Fibroblast of lung (primary cell): ENCODE measurements at regions not wholly inside any gene's neighbourhood (a gene's known extent, or its start where the extent isn't known, plus 50 kb on each side); places are given as distances from the start of the nearest gene placed in this dataset.

Source experiments
- DNase-seq, 2 donors: peaks; one replicate each; pipeline versions ENCODE4 v3.0.0 to v3.0.0-alpha.2; 2010; ENCODE audit warnings: low read depth in 2 of 2
- H2AFZ ChIP-seq: 2 replicates; pipeline ENCODE4 v1.5.1; 2012; ENCODE audit warnings: low read length, control low read depth, inconsistent platforms
- H3K27ac ChIP-seq: 2 replicates; pipeline ENCODE4 v1.5.1; 2011; ENCODE audit warnings: low read length, control low read depth; ENCODE audit not compliant: insufficient read depth
- H3K27me3 ChIP-seq: 2 replicates; pipeline ENCODE4 v1.5.1; 2011; ENCODE audit warnings: mild to moderate bottlenecking, low read length; ENCODE audit not compliant: control insufficient read depth, insufficient read depth
- H3K36me3 ChIP-seq: 2 replicates; pipeline ENCODE4 v1.5.1; 2011; ENCODE audit warnings: low read length; ENCODE audit not compliant: control insufficient read depth, insufficient read depth
- H3K4me1 ChIP-seq: 2 replicates; pipeline ENCODE4 v1.5.1; 2011; ENCODE audit warnings: low read length; ENCODE audit not compliant: control insufficient read depth, insufficient read depth; ENCODE audit errors: extremely low read depth
- H3K4me2 ChIP-seq: 2 replicates; pipeline ENCODE4 v1.5.1; 2011; ENCODE audit warnings: low read length, control low read depth; ENCODE audit not compliant: insufficient read depth; ENCODE audit errors: extremely low read depth
- H3K4me3 ChIP-seq, 4 experiments: fragments of 200-600 bp in 1 of 4; sonication (generic) in 1 of 4; replicated peaks in 1 of 4; 2 replicates each; pipeline ENCODE4 v1.5.1; 2011 to 2016; ENCODE audit warnings: low read length in 4 of 4, low read depth in 3 of 4, mild to moderate bottlenecking in 3 of 4, control low read depth in 2 of 4, inconsistent platforms in 1 of 4, mixed read lengths in 1 of 4; ENCODE audit not compliant: insufficient read depth in 1 of 4; ENCODE audit errors: control extremely low read depth in 1 of 4
- H3K79me2 ChIP-seq: 2 replicates; pipeline ENCODE4 v1.5.1; 2012; ENCODE audit warnings: mild to moderate bottlenecking, low read length, inconsistent platforms; ENCODE audit not compliant: control insufficient read depth, insufficient read depth
- H3K9ac ChIP-seq: 2 replicates; pipeline ENCODE4 v1.5.1; 2011; ENCODE audit warnings: mild to moderate bottlenecking, low read length, control low read depth; ENCODE audit not compliant: insufficient read depth
- H3K9me3 ChIP-seq: 2 replicates; pipeline ENCODE4 v1.5.1; 2012; ENCODE audit warnings: low read depth, low read length; ENCODE audit not compliant: control insufficient read depth, insufficient read depth
- H4K20me1 ChIP-seq: 2 replicates; pipeline ENCODE4 v1.5.1; 2011; ENCODE audit warnings: low read length; ENCODE audit not compliant: control insufficient read depth, insufficient read depth; ENCODE audit errors: extremely low read depth
- CTCF ChIP-seq, 2 donors: IDR thresholded peaks in 1 of 2; conservative IDR thresholded peaks in 1 of 2; 1 replicate in 1 of 2; 2 replicates in 1 of 2; pipeline ENCODE4 v1.5.1; 2011 to 2012; ENCODE audit warnings: low read length in 2 of 2, control low read depth in 1 of 2, inconsistent platforms in 1 of 2, low read depth in 1 of 2, mild to moderate bottlenecking in 1 of 2
- EZH2 ChIP-seq: IDR thresholded peaks from 2 replicates; pipeline ENCODE4 v1.5.1; 2012; ENCODE audit warnings: low read length, control low read depth, mild to moderate bottlenecking; ENCODE audit errors: missing control alignments

- no peak overlapping the region for H3K4me2 ChIP-seq
- no peak overlapping the region for H3K4me3 ChIP-seq
- TF ChIP-seq EZH2 (no peak), CTCF (conservative IDR thresholded peaks at IDR 0.05 in 1 of 2, IDR thresholded peaks at IDR 0.05 in 1 of 2; ENCODE audit: low read depth in 1 of 2, low read length in 2 of 2) (no peak)
- H3K9me3 ChIP-seq = no peaks in the 10 kb centered on the region
- H3K27ac ChIP-seq = no peak overlapping the region
- no peaks in the 10 kb centered on the region for H3K27me3 ChIP-seq
- H4K20me1 ChIP-seq = no peaks in the 10 kb centered on the region
- no peak overlapping the region for H3K9ac ChIP-seq
- DNase-seq = no peak
- no peaks in the 10 kb centered on the region for H3K79me2 ChIP-seq
- H2AFZ ChIP-seq = no peak overlapping the region
- no peaks in the 10 kb centered on the region for H3K36me3 ChIP-seq
- H3K4me1 ChIP-seq = no peaks in the 10 kb centered on the region
Observed at GRCh38 chrX:10714531-10714930, 94.1 kb upstream of the MID1 start.

GRCh38 chrX:10722851-10723250 lies 102.5 kb upstream of the MID1 start:
- Histone ChIP-seq H3K27me3 (no peaks in the 10 kb centered on the region), H3K79me2 (no peaks in the 10 kb centered on the region), H3K4me2 (no peak overlapping the region), H4K20me1 (no peaks in the 10 kb centered on the region), H3K4me3 (no peak overlapping the region), H3K9me3 (no peaks in the 10 kb centered on the region), H3K9ac (no peak overlapping the region), H3K4me1 (no peaks in the 10 kb centered on the region), H3K27ac (no peak overlapping the region), H3K36me3 (no peaks in the 10 kb centered on the region), H2AFZ (no peak overlapping the region)
- TF ChIP-seq EZH2 (no peak), CTCF (conservative IDR thresholded peaks at IDR 0.05 in 1 of 2, IDR thresholded peaks at IDR 0.05 in 1 of 2; ENCODE audit: low read depth in 1 of 2, low read length in 2 of 2) (peak; percentile 64 to 67)
- peak; percentile 33 to 79 for DNase-seq

- H2AFZ ChIP-seq = no peak overlapping the region
- no peak for DNase-seq
- no peaks in the 10 kb centered on the region for H3K79me2 ChIP-seq
- TF ChIP-seq EZH2 (no peak), CTCF (conservative IDR thresholded peaks at IDR 0.05 in 1 of 2, IDR thresholded peaks at IDR 0.05 in 1 of 2; ENCODE audit: low read depth in 1 of 2, low read length in 2 of 2) (peak in 1 of 2 donors; percentile 31)
- no peak overlapping the region for H3K4me3 ChIP-seq
- H3K9me3 ChIP-seq = no peaks in the 10 kb centered on the region
- no peak overlapping the region for H3K27ac ChIP-seq
- no peaks in the 10 kb centered on the region for H4K20me1 ChIP-seq
- no peak overlapping the region for H3K9ac ChIP-seq
- H3K4me2 ChIP-seq = no peak overlapping the region
- H3K27me3 ChIP-seq = no peaks in the 10 kb centered on the region
- H3K36me3 ChIP-seq = no peaks in the 10 kb centered on the region
- no peaks in the 10 kb centered on the region for H3K4me1 ChIP-seq
Observed at GRCh38 chrX:10725071-10725470, 104.7 kb upstream of the MID1 start.
